HepG2 (cell line): ENCODE measurements at regions not wholly inside any gene's neighbourhood (a gene's known extent, or its start where the extent isn't known, plus 50 kb on each side); places are given as distances from the start of the nearest gene placed in this dataset.

ENCODE experiments used
- ATAC-seq: fragments of 200-7000 bp; cut with Tn5 transposase; 3 replicates; pipeline ENCODE4 v1.9.1; 2020; ENCODE audit warnings: mild to moderate bottlenecking, moderate library complexity
- BruUV-seq: library from RNA; stranded (reverse); fragments of 400-500 nt; replicated peaks from 2 replicates; lab custom pipeline; 2021; lab: Mats Ljungman, UMichigan
- CTCF ChIA-PET: fragments of 300-600 bp; formaldehyde crosslinking; extraction: SDS; loops from one replicate; lab custom pipeline; 2021; ENCODE audit warnings: low total read pairs, inconsistent platforms, low intra/inter-chr PET ratio; lab: Yijun Ruan, JAX
- POLR2A ChIA-PET: fragments of 350-600 bp; sonication (Branson Sonifier 250); formaldehyde crosslinking; loops from one replicate; lab custom pipeline; 2020; ENCODE audit warnings: antibody characterized with exemption, inconsistent platforms; lab: Yijun Ruan, JAX
- DNase-seq: peaks from one replicate; pipeline ENCODE4 v3.0.0-alpha.2; 2015; ENCODE audit warnings: low spot score
- FAIRE-seq: peaks from 3 replicates; lab custom pipeline; 2011; peaks lifted over from hg19 to GRCh38; lab: Jason Lieb, UNC
- H2AFZ ChIP-seq: one replicate; pipeline ENCODE4 v1.6.1; 2011; ENCODE audit warnings: low read length, inconsistent platforms
- H3K27ac ChIP-seq: fragments of 300-600 bp; 3 replicates; pipeline ENCODE4 v1.8.0; 2011; ENCODE audit warnings: mixed run types, mild to moderate bottlenecking, mixed read lengths, low read length, inconsistent platforms; ENCODE audit not compliant: insufficient read depth; ENCODE audit errors: extremely low read length
- H3K27me3 ChIP-seq, 2 experiments: fragments of 200-600 bp in 1 of 2; 2 replicates in 1 of 2; 3 replicates in 1 of 2; pipeline versions ENCODE4 v1.6.0 to v1.8.0; 2011; ENCODE audit warnings: low read length in 2 of 2, mild to moderate bottlenecking in 2 of 2, moderate library complexity in 2 of 2, inconsistent platforms in 1 of 2; ENCODE audit not compliant: insufficient read depth in 2 of 2, control insufficient read depth in 1 of 2
- H3K36me3 ChIP-seq, 2 experiments: fragments of 200-600 bp in 1 of 2; replicated peaks in 1 of 2; 2 replicates in 1 of 2; 3 replicates in 1 of 2; pipeline versions ENCODE4 v1.5.1 to v1.8.0; 2011; ENCODE audit warnings: low read length in 2 of 2, inconsistent platforms in 1 of 2; ENCODE audit not compliant: insufficient read depth in 2 of 2, control insufficient read depth in 1 of 2
- H3K4me1 ChIP-seq: 2 replicates; pipeline ENCODE4 v1.5.1; 2012; ENCODE audit warnings: low read length, inconsistent platforms; ENCODE audit not compliant: insufficient read depth
- H3K4me2 ChIP-seq: 2 replicates; pipeline ENCODE4 v1.6.0; 2011; ENCODE audit warnings: low read depth, low read length, inconsistent platforms
- H3K4me3 ChIP-seq, 3 experiments: fragments of 200-600 bp in 1 of 3; sonication (generic), shearing (Covaris generic) in 1 of 3; replicated peaks in 1 of 3; 2 replicates each; pipeline ENCODE4 v1.5.1; 2011 to 2016; ENCODE audit warnings: low read length in 3 of 3, inconsistent platforms in 2 of 3, low read depth in 2 of 3, mild to moderate bottlenecking in 2 of 3, control low read depth in 1 of 3, mixed read lengths in 1 of 3; ENCODE audit not compliant: insufficient read depth in 1 of 3
- H3K79me2 ChIP-seq: one replicate; pipeline ENCODE4 v1.6.1; 2011; ENCODE audit warnings: low read length, inconsistent platforms; ENCODE audit not compliant: insufficient read depth
- H3K9ac ChIP-seq: 2 replicates; pipeline ENCODE4 v1.6.0; 2011; ENCODE audit warnings: mild to moderate bottlenecking, low read depth, low read length, inconsistent platforms; ENCODE audit not compliant: insufficient read depth
- H3K9me3 ChIP-seq: 2 replicates; pipeline ENCODE4 v1.5.1; 2012; ENCODE audit warnings: mild to moderate bottlenecking, low read length
- H4K20me1 ChIP-seq: 2 replicates; pipeline ENCODE4 v1.6.0; 2011; ENCODE audit warnings: inconsistent platforms, mild to moderate bottlenecking, low read length, moderate library complexity; ENCODE audit not compliant: insufficient read depth
- ARID5B ChIP-seq: IDR thresholded peaks from 2 replicates; pipeline ENCODE4 v1.4.0; 2020; ENCODE audit warnings: mild to moderate bottlenecking, missing genetic modification reagents
- EP300 ChIP-seq, 3 experiments: sonication (generic) in 1 of 3; formaldehyde crosslinking in 1 of 3; IDR thresholded peaks; 2 replicates each; pipeline versions ENCODE4 v1.5.1 to v1.6.1; 2011 to 2020; ENCODE audit warnings: low read depth in 2 of 3, low read length in 2 of 3, borderline replicate concordance in 1 of 3, improper control_type of control experiment in 1 of 3, mild to moderate bottlenecking in 1 of 3, missing genetic modification reagents in 1 of 3, moderate library complexity in 1 of 3
- FOXA3 ChIP-seq: IDR thresholded peaks from 2 replicates; pipeline ENCODE4 v1.6.1; 2016; ENCODE audit warnings: missing genetic modification reagents, missing compliant biosample characterization
- KLF6 ChIP-seq: IDR thresholded peaks from 2 replicates; pipeline ENCODE4 v1.8.0; 2016; ENCODE audit warnings: missing biosample characterization, missing genetic modification reagents
- ZNF17 ChIP-seq: sonication (generic); formaldehyde crosslinking; IDR thresholded peaks from 2 replicates; pipeline ENCODE4 v1.5.0; 2020; ENCODE audit warnings: mild to moderate bottlenecking, missing genetic modification reagents
- ZNF225 ChIP-seq: sonication (generic); formaldehyde crosslinking; IDR thresholded peaks from 2 replicates; pipeline ENCODE4 v1.4.0; 2020; ENCODE audit warnings: mild to moderate bottlenecking, missing genetic modification reagents
- ZNF253 ChIP-seq: sonication (generic); formaldehyde crosslinking; IDR thresholded peaks from 2 replicates; pipeline ENCODE4 v1.8.0; 2022; ENCODE audit warnings: mild to moderate bottlenecking, missing genetic modification reagents, borderline replicate concordance
- ZNF816 ChIP-seq: sonication (generic); formaldehyde crosslinking; IDR thresholded peaks from 2 replicates; pipeline ENCODE4 v1.8.0; 2022; ENCODE audit warnings: missing genetic modification reagents, mild to moderate bottlenecking, borderline replicate concordance
- WGBS: methylation state at CpG from one replicate; pipeline ENCODE4 v1.1.6; 2017; ENCODE audit warnings: low lambda C conversion rate; 5-methylcytosine and 5-hydroxymethylcytosine counted together
- in situ Hi-C: cut with HindIII; loops from 2 replicates; pipeline ENCODE4 v1.10.0; 2017; ENCODE audit warnings: low pct_unique_long_range_greater_than_20kb; ENCODE audit not compliant: extremely low pct_ligation_motif_present
- intact Hi-C: fragments of 100-400 bp; cut with micrococcal nuclease; formaldehyde crosslinking; loops from one replicate; pipeline ENCODE4 v1.10.0; 2022; ENCODE audit not compliant: unreplicated experiment

DNA sequence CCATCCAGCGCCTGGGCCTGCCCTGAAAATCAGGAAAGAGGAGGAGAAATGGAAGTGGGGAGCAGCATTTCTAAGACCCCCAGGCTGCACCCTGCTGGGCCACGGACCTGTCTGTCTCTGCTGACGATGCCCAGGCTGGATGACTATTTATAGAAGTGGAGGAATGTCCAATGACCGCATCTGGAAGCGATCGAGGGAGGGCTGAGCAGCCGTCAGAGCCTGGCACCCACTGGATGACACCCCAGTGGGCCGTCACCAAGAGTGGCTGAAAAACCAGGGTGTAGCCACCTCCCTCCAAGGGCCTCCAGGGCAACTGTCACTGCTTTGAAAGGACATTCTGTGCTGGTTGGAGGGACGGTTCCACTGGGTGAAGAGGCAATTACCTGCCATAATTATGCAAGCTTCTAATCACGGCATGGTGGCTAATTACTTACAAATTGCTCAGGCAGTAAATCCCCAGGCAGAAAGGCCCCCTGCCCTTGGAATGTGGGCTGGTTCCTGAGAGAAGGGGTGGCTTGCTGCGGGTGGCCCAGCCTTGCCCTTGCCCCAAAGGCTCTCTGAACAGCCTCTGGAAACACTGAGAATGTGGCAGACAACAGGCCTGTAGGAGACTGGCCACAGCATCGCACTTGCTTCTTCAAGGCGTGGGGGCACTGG, 332.1 kb downstream of the C16orf95 start:
- H3K9ac ChIP-seq: no peak overlapping the region
- no peaks in the 10 kb centered on the region for H3K9me3 ChIP-seq
- no peak for DNase-seq
- POLR2A ChIA-PET: no interaction called here
- WGBS: 26% methylated on average over 9 of the region's 13 CpGs
- in situ Hi-C loops: no loop called here
- H2AFZ ChIP-seq: no peak overlapping the region
- no peaks in the 10 kb centered on the region for H3K36me3 ChIP-seq
- H3K4me3 ChIP-seq: no peak overlapping the region
- no peak overlapping the region for H3K27ac ChIP-seq
- no peak for ATAC-seq
- BruUV-seq: no TSS peak
- intact Hi-C loops: no loop called here
- H3K4me1 ChIP-seq: no peaks in the 10 kb centered on the region
- no peaks in the 10 kb centered on the region for H3K27me3 ChIP-seq
- H3K4me2 ChIP-seq: no peak overlapping the region
- FAIRE-seq: no peak
- TF ChIP-seq ZNF17 (CRISPR knock-in tag) (no peak), KLF6 (CRISPR knock-in tag) (no peak), ZNF253 (CRISPR knock-in tag) (no peak), ZNF225 (CRISPR knock-in tag) (no peak), EP300 (IDR thresholded peaks at IDR 0.05; ENCODE audit: low read depth in 2 of 2, low read length in 2 of 2) (no peak), EP300 (CRISPR knock-in tag; IDR thresholded peaks at IDR 0.05; ENCODE audit: borderline replicate concordance) (no peak), ZNF816 (CRISPR knock-in tag) (no peak), ARID5B (CRISPR knock-in tag) (no peak), FOXA3 (no peak)
- CTCF ChIA-PET: no interaction called here
- no peaks in the 10 kb centered on the region for H3K79me2 ChIP-seq
- H4K20me1 ChIP-seq: no peaks in the 10 kb centered on the region
